ENCODE measurements at regions not wholly inside any gene's neighbourhood (a gene's known extent, or its start where the extent isn't known, plus 50 kb on each side); places are given as distances from the start of the nearest gene placed in this dataset.
"Not testable (repeated sequence)": the region's sequence is repeated elsewhere in the genome, so short reads cannot be mapped to it uniquely, and the experiment has no call there.

- DNase-seq: no peak
Observed at GRCh38 chr19:33866696-33867095, 70.0 kb downstream of the KCTD15 start.

- no peak for DNase-seq
Observed at GRCh38 chr19:33868076-33868735, 71.5 kb downstream of the KCTD15 start.

DNA sequence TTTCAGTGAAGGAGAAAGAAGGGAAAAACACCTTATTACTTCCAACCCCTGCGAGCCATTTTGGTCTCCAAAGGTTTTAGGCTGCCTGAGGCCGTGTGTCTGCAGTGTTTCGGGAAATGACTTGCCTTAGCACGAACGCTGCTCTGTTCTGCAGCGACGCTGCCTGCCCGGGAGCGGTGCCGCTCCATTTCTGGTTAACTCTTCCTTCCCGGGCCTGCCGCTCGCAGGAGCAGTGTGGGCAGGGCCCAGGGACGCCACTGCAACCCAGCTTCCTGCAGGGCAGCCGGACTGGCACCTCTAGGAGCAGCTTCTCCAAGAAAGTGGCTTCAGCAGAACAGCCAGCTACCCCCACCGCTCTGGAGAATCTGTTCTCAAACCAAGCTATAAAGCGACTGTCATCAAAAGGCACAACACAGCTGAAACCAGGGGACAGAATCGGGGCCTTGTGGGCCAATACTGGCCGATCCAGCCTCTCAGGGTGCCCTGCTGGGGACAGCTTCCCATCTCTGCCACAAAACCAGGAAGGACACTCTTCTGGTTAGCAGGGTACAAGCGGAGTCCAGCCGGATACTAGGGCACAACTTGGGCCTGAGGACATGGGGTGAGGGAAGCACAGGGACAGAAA, 72.2 kb downstream of the KCTD15 start:
- DNase-seq: no peak

DNA sequence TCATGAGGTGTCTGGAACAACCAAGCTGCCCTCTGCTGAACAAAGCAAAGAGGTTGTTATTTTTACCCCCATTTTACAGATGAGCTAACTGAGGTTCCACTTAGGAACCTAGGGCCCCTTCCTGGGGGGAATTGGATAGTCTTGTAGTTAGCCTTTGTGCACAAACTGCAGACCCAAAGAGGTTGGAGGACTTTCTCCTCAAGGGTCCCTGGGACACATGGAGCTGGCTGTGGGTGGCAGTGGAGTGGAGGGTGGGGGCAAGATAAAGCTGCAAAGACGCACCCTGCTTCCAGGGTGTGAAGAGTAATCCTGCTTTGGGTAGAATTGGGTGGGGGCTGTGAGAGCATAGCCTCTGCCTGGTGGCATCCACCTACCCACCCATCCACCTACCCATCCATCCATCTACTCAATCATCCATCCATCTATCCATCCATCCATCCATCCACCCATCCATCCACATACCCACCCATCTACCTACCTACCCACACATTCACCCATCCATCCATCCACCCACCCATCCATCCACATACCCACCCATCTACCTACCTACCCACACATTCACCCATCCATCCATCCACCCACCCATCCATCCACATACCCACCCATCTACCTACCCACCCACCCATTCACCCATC, 73.7 kb downstream of the KCTD15 start:
- DNase-seq: not testable (repeated sequence)

GRCh38 chr19:33871605-33872004, 74.9 kb downstream of the KCTD15 start:
- no peak for DNase-seq

DNA sequence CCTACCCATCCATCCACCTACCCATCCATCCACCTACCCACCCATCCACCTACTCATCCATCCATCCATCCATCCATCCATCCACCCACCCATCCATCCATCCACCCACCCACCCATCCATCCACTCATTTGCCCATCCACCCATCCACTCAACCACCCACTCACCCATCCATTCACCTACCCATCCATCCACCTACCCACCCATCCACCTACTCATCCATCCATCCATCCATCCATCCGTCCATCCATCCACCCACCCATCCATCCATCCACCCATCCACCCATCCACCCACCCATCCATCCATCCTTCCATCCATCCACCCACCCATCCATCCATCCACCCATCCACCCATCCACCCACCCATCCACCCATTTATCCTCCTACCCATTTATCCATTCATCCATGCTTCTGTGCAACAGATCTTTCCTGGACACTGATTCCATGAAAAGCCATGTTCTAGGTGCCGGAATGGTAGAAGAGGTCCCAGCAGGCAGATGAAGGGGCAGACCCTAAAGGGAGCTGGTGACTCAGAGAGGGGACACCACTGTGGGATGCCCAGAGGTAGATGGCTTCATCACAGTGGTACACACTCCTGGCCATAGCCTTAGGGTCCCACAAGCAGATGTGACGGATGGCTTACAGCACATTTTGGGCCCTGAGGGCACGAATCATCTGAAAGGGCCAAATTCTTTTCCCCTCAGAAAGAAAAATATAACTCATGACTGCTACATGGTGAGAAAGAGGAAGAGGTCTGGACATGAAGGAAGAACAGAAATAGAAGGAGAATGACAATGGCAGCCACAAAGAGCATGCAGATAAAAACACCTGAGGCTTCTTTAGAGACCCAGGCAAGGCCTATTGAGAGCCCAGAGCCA, 76.0 kb downstream of the KCTD15 start:
- DNase-seq: no peak

GRCh38 chr19:33875071-33875470, 78.4 kb downstream of the KCTD15 start:
- DNase-seq: no peak

DNA sequence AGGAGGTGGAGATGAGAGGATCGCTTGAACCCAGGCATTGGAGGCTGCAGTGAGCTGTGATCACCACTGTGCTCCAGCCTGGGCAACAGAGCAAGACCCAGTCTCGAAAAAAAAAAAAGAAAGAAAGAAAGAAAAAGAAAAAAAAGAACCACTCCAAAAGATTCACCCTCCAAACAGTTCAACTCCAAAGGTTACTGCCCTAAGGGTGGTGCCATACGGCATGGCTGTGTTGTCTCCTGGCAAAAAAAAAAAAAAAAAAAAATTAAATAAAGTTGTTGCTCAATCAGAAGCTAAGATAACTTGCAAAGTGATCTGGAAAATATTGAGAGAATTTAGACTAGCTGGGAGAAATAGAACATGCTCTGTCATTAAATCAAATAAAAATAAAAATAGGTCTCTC, 79.5 kb downstream of the KCTD15 start:
- DNase-seq: no peak

DNA sequence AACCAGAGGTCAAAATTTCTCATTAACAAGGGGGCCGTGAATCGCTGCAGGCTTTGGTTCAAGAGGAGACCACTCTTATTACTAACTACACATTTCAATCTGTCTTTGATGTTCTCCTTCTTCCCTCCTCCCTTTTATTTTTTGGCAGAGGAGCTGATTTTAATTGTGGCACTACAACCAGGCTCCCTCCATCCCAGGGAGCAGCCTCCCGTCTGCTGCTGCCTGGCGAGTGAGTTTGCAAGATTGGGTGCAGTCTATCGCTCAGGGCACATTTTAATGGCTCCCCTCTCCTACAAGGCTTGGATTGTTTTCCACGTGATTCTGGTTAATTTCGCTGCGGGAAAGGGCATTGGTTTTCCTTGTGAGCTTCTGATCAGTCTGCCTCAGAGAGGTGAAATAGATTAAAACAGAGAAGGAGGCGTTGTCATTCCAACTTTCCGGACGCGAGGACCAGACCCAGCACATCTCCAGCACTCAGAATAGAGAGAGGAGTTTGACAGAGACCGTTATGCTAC, 81.4 kb downstream of the KCTD15 start:
- no peak for DNase-seq

GRCh38 chr19:33878910-33879810, 82.5 kb downstream of the KCTD15 start:
- DNase-seq: no peak

- DNase-seq: no peak
Observed at GRCh38 chr19:33879818-33880575, 83.3 kb downstream of the KCTD15 start.

DNA sequence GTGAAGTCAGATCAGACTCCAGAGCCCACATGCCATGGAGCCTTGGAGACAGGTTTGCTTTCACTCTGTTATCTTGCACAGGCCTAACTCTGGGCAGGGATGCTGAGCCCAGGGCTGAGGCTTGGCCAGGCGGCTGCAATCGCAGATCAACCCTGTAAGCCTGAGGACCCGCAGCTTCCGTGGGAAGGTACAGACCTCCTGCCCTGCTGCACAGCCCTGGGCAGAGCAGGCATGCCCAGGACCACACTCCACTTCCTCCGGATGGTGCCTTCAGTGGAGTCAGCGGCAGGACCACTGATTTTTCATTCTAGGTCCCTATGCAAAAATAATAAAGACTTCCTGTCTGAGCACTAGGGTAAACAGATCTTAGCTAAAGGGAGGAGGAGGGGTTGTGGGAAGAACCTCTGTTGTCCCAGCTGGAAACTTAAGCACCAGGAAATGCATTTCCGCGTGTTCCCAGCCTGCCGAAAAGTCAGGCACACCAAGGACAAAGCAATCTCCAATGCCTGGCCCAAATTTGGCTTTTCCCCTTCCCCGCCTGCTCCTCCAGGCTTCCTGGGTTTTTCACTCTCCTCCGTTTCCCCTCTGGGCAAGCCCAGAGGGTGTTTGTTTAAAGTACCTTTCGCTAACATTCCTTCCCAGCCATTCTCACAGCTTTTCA, 87.3 kb downstream of the KCTD15 start:
- no peak for DNase-seq

DNA sequence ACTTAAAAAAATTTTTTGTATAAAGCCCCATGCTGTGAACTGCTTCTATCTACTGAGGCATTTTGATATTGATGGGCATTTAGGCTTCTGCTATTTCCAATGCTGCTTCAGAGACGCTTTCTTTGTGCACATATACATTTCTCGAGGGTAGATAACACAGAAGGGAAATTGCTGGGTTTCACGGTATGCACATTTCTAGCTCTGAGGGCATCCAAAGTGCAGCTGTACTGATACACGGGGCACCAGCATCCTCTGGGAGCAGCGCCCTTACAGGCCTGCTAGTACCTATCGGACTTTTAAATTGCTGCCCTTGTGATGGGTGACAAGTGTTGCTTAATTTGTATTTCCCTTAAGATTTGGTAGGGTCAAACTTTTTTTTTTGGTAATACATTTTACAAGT, 88.6 kb downstream of the KCTD15 start:
- DNase-seq: no peak

- no peak for DNase-seq
Observed at GRCh38 chr19:33887891-33888290, 91.2 kb downstream of the KCTD15 start.

- no peak for DNase-seq
Observed at GRCh38 chr19:33888665-33889064, 92.0 kb downstream of the KCTD15 start.

- no peak for DNase-seq
Observed at GRCh38 chr19:33890569-33890968, 93.9 kb downstream of the KCTD15 start.

DNA sequence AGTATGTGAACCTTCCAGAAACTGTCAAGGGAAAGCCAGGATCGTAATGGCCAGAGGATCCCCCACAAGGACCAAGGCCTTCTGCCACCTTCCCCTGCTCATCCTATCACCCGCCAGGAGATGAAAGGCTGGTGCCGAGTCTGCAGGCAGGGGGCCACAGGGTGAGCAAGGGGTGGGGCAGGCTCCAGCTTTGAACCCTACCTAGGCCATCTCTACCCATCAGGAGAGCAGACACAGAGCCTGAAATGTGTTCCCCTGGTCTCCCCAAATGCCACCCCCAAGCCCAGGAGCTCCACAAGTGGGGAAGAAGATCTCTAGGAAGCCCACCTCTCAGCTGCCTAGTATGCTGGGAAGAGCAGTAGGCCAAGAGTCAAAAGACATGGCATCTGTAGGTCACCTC, 95.1 kb downstream of the KCTD15 start:
- DNase-seq: no peak

- DNase-seq: no peak
Observed at GRCh38 chr19:33894787-33895186, 98.1 kb downstream of the KCTD15 start.

DNA sequence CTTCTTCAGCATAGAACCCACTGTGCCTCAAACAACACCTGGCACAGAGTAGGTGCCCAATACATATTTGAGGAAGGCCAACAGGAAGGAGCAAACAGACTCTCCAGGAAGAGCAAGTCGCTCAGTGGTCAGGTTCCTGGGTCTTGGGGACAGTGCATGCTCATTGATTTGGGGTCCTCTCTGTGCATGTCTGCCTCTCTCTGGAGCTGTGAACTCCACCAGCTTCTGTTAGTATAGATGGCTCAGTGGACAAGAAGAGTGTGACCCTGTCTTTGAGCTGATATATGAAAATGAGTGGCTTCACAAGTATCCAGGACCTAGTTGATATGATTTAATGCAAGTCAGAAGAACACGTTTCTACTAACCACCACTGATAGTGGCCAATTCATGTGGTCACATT, 98.7 kb downstream of the KCTD15 start:
- DNase-seq: no peak

- DNase-seq: no peak
Observed at GRCh38 chr19:33898062-33898677, 101.5 kb downstream of the KCTD15 start.
